Right ventricle myocardium superior (tissue), 1 donor: ENCODE measurements at regions not wholly inside any gene's neighbourhood (a gene's known extent, or its start where the extent isn't known, plus 50 kb on each side); places are given as distances from the start of the nearest gene placed in this dataset.

Experiments
- ATAC-seq: fragments of 200-7000 bp; cut with Tn5 transposase; one replicate; pipeline ENCODE4 v1.9.1; 2020; ENCODE audit warnings: mild to moderate bottlenecking; ENCODE audit not compliant: poor library complexity
- DNase-seq: peaks from one replicate; pipeline ENCODE4 v3.0.0-alpha.2; 2020
- intact Hi-C: fragments of 100-400 bp; cut with DNase I; formaldehyde crosslinking; loops from one replicate; pipeline ENCODE4 v1.11.2; 2022
- donor health status: DM: no; HTN: yes; CAD: no; lungs with severe emphysema.

- ATAC-seq (no peak), DNase-seq (no peak)
- intact Hi-C loops, result no loop called here
These were observed 64.7 kb downstream of the ARRDC4 start for GRCh38 chr15:98025237-98025636.

DNA sequence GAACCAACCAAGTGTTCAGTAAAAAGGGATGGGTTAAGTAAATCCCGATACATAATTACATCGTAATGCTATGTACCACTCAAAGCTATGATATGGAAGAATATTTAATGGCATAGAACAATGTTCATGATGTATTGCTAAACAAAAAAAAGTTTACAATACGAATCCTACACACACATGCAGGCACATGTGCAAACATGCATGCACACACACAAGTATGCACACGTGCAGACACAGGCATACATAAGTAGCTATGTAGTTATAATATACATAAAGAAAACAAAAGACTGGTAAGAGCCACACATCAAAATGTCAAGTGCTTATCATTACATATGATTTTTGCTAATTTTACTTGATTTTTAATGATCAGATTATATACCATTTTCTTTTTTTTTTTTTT, 74.2 kb downstream of the ARRDC4 start:
- intact Hi-C loops, result no loop called here
- DNase-seq (no peak), ATAC-seq (no peak)

DNA sequence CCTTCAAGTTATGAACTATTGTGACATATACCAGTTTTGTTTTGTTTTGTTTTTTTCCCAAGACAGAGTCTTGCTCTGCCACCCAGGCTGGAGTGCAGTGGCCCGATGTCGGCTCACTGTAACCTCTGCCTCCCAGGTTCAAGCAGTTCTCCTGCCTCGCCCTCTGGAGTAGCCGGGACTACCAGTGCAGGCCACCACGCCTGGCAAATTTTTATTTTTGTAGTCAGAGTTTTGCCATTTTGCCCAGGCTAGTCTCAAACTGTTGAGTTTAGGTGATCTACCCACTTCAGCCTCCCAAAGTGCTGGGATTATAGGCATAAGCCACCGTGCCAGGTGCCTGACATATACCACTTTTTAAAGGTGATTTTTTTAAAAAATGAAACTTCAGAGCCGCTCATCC, 74.6 kb downstream of the ARRDC4 start:
- no peak for ATAC-seq
- no peak for DNase-seq
- intact Hi-C loops, result no loop called here

- DNase-seq (no peak), ATAC-seq (no peak)
- intact Hi-C loops, result no loop called here
These were observed 75.1 kb downstream of the ARRDC4 start for GRCh38 chr15:98035577-98036010.

- ATAC-seq, result no peak
- intact Hi-C loops, result no loop called here
- no peak for DNase-seq
These were observed 79.1 kb downstream of the ARRDC4 start for GRCh38 chr15:98039596-98039995.

DNA sequence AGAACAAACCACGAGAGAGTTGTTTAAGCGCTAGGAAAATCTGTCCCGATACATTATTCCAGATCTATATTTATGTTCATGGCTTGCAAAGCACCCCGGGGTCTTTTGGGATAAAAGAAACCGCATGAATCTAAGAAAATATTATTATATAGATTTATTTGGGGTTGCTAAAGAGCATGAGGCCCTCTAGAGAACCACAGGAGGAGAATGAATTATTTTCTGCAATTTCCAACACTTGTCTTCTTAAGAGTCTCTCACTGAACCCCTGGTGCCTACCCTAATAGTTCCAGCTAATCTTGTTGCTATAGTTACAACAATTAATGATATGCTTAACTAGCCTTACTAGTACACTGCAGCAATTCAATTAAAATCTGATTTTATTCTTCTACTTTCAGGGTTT, 79.6 kb downstream of the ARRDC4 start:
- DNase-seq (no peak), ATAC-seq (no peak)
- intact Hi-C loops, result no loop called here

DNA sequence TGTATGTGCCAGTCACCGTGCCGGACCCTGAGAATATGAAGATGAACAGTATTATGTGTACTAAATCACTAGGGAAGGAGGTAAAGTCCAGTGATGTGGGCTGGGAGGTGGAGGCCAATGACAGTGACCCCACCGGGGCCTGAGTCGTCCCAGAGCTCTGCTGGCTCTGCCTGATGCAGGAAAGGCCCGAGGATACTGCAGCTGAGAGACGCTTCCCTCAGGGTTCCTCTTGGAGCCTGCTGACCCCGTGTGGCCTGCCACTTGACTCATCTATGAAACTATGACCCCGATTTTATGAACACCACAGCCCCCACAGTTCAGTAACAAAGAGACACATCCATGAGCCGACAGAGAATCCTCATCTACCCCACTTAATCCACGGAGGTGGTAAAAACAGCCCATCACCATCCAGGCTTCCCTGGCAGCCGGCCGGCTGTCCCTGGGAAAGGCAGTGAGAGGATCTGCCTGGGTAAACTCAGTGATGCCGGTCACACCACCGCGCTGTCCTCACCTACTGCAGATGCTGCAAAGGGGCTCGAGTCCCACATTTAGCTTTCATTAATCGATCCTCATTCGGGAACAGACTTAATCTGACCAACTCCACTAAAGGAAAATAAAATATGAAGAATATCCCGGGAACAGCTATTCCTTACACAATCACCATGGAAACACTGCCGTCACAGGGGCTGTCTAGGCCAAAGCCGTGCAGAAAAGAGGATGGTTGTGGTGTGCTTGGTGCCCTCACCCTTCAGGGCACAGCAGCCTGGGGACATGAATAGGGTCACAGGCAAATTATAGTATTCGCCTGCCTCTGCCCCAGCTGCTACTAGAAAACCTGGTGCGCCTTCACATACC, 82.9 kb downstream of the ARRDC4 start:
- DNase-seq (no peak), ATAC-seq (no peak)
- intact Hi-C loops, result no loop called here

DNA sequence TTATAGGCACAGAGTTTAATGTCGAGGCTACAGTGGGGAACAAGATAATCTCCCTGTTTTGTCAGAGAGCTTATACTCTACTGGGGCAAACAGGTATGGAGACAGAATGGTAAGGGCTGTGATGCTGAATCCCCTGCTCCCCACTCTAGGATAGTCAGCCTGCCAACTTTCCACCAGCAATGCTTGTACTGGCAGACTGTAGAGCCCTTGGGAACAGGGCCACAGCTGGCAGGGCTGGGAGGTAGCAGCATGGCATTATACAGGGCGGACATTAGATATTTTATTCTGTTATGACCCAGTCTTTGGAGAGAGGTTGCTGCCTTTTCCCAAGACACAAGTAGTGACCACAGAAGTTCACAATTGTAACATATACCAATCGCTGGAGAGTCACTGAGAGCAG, 91.2 kb downstream of the ARRDC4 start:
- no peak for DNase-seq
- ATAC-seq, result no peak
- intact Hi-C loops, result no loop called here

- intact Hi-C loops, result no loop called here
- no peak for ATAC-seq
- DNase-seq, result no peak
These were observed 97.0 kb downstream of the ARRDC4 start for GRCh38 chr15:98057453-98057852.

- ATAC-seq (no peak), DNase-seq (no peak)
- intact Hi-C loops, result no loop called here
These were observed 102.4 kb downstream of the ARRDC4 start for GRCh38 chr15:98062869-98063268.

- no peak for DNase-seq
- no peak for ATAC-seq
- intact Hi-C loops, result no loop called here
These were observed 102.8 kb downstream of the ARRDC4 start for GRCh38 chr15:98063315-98063714.

DNA sequence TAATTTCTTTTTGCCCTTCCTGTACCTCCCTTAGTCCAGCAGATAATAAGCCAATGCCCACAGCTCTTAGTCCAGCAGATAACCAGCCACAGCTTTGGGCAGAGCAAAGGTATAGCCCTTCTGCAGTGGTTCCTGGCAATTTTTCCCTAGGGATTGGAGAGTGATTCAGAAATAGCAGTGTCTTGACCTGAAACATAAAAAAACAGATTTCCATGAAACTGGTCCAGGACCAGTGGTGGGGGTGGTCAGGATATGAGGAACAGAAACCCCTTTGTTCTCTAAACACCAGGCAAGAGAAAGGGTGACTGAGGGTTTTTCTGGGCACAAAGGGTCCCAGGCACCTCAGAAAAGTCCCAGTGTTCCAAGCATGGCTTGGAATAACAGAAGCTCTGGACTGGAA, 103.4 kb downstream of the ARRDC4 start:
- no peak for ATAC-seq

DNA sequence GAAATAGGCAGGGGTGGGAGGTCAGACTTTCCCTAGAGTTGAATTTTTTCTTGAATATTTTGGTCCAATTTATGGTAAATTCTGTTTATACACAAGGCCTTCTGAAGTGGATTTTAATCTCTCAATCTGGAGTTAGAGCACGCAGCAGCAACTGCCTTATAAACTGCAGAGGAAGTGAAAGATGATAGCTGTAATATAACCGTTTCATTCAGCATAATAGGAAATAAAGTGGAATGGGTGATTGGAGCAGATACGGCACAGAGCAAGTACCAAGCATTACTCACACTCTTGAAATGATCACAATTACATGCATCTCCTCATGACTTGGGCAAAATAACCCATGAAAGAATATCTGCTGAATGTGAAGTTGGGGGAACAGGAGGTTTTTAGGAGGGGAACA, 106.8 kb downstream of the ARRDC4 start:
- ATAC-seq (no peak), DNase-seq (no peak)
- intact Hi-C loops, result no loop called here

More for the DNA sequence above, 103.4 kb downstream of the ARRDC4 start:
- DNase-seq, result no peak
- intact Hi-C loops, result no loop called here

GRCh38 chr15:98069256-98069655, 108.8 kb downstream of the ARRDC4 start:
- ATAC-seq, result no peak
- intact Hi-C loops, result no loop called here

DNA sequence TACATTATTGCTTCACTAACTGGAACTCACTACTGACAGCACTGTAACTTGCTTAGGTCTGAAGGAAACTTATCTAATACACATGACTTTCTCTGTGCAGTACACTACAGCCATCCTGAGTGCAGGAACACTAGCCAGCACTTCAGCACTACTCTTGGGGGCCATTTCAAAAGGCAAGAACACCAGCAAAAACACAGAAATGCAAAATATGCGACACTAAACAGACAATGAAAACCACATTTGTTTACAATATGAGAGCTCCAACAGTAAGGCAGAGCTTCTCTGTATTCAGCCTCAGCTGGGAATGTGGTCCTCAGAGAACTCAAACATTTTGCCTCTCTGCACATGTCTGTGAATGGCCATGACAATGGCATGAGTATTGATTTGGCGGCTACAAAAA, 109.6 kb downstream of the ARRDC4 start:
- ATAC-seq (no peak), DNase-seq (no peak)
- intact Hi-C loops, result no loop called here

More at GRCh38 chr15:98069256-98069655, 108.8 kb downstream of the ARRDC4 start:
- no peak for DNase-seq

DNA sequence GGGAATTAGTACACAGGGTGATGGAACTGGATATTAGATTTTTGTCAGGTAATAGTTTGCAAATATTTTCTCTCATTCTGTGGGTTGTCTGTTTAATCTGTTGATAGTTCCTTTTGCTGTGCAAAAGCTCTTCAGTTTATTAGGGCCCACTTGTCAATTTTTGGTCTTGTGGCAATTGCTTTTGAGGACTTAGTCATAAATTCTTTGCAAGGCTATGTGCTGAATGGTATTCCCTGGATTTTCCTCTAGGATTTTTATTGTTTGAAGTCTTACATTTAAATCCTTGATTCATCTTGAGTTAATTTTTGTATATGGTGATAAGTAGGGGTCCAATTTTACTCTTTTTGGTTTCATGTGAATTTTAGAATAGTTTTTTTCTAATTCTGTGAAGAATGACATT, 111.3 kb downstream of the ARRDC4 start:
- intact Hi-C loops, result no loop called here
- DNase-seq (no peak), ATAC-seq (no peak)

DNA sequence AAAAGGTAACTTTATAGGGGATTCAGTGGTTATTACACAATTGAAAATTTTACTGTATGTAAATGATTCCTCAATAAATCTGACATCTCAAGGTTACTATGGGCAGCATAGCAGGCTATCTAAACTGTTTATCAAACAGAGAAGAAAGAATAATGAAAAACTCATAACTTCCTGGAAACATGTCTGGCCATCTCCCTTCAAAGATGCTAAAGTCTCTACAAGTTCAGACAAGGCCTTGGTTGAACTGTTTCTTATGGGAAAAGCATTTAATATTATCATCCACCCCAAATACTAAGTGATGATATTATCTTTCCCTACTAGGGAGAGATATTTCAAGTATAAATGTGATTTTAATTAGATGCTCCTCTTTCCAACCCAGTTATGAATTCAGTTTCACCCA, 114.9 kb downstream of the ARRDC4 start:
- ATAC-seq, result no peak

DNA sequence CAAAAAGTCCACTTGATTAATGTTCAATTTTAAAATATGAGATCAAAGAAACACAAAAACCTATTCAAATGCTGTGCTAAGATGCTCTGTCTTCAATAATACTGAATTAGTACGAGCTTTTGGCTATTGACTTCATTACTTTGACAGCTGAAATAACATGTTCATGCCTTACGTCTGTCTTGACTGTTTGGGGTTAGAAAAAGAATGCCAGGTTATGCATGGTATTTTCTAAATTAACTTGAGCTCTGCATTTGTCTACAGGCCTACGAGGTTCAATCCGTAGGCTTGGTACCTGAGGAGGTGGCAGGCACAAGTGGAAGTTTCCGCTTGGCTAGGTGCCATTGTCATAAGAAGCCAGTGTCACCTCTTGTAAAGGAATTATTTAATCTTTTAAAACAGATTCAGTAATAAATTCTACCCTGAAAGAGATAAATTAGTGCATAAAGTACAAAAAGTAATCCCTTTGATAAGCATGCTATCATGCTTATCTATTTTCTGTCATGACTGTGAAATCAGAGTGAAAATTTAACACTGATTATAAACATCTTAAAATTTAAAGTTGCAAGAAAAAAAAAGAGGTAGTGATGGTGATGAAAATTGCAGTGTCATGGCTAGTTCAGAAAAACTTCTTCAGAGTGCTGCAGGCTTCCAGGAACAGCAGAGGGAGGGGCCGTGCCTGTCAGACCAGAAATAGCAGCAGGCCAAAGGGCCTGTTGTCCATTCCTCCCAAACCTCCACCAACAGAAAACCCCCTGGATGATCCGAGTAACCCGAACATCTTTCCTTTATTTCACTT, 115.7 kb downstream of the ARRDC4 start:
- DNase-seq, result peak; percentile 59
- intact Hi-C loops, result no loop called here
- ATAC-seq, result peak; percentile 96

More for the DNA sequence above, 114.9 kb downstream of the ARRDC4 start:
- intact Hi-C loops, result no loop called here
- no peak for DNase-seq

DNA sequence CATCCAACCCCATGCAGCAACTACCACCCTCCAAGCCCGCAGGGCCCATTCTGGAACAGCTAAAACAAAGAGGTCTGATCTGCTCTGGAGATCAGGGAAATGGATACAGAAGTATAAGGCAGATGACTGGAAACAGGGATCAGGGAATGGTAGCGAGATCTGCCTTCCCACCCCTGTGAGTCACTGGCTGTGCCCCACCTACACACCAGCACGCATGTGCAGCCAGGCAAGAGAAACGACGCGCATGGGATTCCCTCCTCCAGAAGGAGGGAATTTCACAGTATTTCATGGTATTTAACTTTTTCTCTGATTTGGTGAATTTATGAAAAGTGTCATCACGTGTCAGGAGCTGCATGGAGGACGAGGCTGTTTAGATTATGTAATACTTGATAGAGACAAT, 116.7 kb downstream of the ARRDC4 start:
- DNase-seq, result peak; percentile 51
- intact Hi-C loops, result no loop called here
- peak; percentile 53 for ATAC-seq

DNA sequence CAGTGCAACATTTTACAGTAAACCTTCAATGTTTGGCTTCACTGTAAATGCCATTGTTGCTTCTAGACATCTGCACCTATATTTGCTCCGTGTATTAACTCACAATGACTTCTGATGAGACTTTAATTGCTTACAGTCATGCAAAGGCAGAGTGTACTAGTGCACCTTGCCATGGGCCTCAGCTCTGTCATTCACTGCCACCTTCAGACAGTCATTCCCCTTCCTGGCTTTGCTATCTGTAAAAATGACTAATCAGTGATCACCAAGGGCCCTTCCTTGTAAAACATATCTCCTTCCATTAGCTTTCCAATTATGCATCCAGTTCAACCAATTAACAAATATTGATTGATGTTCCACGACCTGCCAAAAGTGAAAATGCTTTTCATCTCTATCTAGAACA, 120.3 kb downstream of the ARRDC4 start:
- DNase-seq, result no peak
- no peak for ATAC-seq
- intact Hi-C loops, result no loop called here
